ENCODE measurements at regions not wholly inside any gene's neighbourhood (a gene's known extent, or its start where the extent isn't known, plus 50 kb on each side); places are given as distances from the start of the nearest gene placed in this dataset.

DNA sequence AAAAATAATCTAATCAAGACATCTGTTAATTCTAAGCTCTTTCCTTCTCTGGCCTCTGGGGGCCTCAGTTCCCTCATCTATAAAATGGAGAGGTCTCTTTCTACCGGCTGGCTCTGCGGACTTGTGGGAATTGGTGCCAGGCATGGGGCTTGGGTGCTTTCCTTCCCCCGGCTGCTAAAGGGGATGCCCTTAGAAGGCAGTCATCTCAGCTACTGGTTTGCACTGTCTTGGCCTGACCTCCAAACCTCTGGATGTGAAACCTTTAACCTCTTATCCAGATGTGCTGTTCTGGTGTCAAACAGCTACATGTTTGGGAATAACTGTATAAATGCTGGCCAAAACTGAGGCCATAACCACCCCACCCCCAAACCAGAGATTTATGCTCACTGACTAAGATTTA lies 320.0 kb downstream of the RPS24 start:
- no peaks in the 10 kb centered on the region for H3K36me3 ChIP-seq (ENCODE audit: control insufficient read depth, insufficient read depth, low read length)
- H3K4me1 ChIP-seq (ENCODE audit: control insufficient read depth, extremely low read depth, insufficient read depth, low read length), result no peaks in the 10 kb centered on the region
- H3K79me2 ChIP-seq (ENCODE audit: control insufficient read depth, insufficient read depth, low read length), result no peaks in the 10 kb centered on the region
- H3K9me3 ChIP-seq (ENCODE audit: control insufficient read depth, insufficient read depth, low read depth, low read length), result no peaks in the 10 kb centered on the region
- no peak overlapping the region for H3K9ac ChIP-seq (ENCODE audit: insufficient read depth, low read length)
- no peak for DNase-seq (ENCODE audit: low read depth in 2 of 2)
- H2AFZ ChIP-seq (ENCODE audit: low read length), result no peak overlapping the region
- H3K4me2 ChIP-seq (ENCODE audit: extremely low read depth, insufficient read depth, low read length), result no peak overlapping the region
- H4K20me1 ChIP-seq (ENCODE audit: control insufficient read depth, extremely low read depth, insufficient read depth, low read length), result no peaks in the 10 kb centered on the region
- peaks cover 6% of the 10 kb centered on the region for H3K27me3 ChIP-seq (ENCODE audit: control insufficient read depth, insufficient read depth, low read length)
- TF ChIP-seq EZH2 (IDR thresholded peaks at IDR 0.05; ENCODE audit: low read length, missing control alignments), result no peak
- TF ChIP-seq, protein P1, sequence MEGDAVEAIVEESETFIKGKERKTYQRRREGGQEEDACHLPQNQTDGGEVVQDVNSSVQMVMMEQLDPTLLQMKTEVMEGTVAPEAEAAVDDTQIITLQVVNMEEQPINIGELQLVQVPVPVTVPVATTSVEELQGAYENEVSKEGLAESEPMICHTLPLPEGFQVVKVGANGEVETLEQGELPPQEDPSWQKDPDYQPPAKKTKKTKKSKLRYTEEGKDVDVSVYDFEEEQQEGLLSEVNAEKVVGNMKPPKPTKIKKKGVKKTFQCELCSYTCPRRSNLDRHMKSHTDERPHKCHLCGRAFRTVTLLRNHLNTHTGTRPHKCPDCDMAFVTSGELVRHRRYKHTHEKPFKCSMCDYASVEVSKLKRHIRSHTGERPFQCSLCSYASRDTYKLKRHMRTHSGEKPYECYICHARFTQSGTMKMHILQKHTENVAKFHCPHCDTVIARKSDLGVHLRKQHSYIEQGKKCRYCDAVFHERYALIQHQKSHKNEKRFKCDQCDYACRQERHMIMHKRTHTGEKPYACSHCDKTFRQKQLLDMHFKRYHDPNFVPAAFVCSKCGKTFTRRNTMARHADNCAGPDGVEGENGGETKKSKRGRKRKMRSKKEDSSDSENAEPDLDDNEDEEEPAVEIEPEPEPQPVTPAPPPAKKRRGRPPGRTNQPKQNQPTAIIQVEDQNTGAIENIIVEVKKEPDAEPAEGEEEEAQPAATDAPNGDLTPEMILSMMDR (conservative IDR thresholded peaks at IDR 0.05 in 1 of 2, IDR thresholded peaks at IDR 0.05 in 1 of 2; ENCODE audit: low read depth in 1 of 2, low read length in 2 of 2), result no peak
- no peak overlapping the region for H3K27ac ChIP-seq (ENCODE audit: insufficient read depth, low read length)
- no peak overlapping the region for H3K4me3 ChIP-seq (replicated peaks in 1 of 4; ENCODE audit: control extremely low read depth in 1 of 4, insufficient read depth in 1 of 4, low read depth in 3 of 4, low read length in 4 of 4)

- Histone ChIP-seq H4K20me1 (ENCODE audit: control insufficient read depth, extremely low read depth, insufficient read depth, low read length) (no peaks in the 10 kb centered on the region), H3K4me3 (replicated peaks in 1 of 4; ENCODE audit: control extremely low read depth in 1 of 4, insufficient read depth in 1 of 4, low read depth in 3 of 4, low read length in 4 of 4) (no peak overlapping the region), H2AFZ (ENCODE audit: low read length) (no peak overlapping the region), H3K4me2 (ENCODE audit: extremely low read depth, insufficient read depth, low read length) (no peak overlapping the region), H3K9ac (ENCODE audit: insufficient read depth, low read length) (no peak overlapping the region), H3K36me3 (ENCODE audit: control insufficient read depth, insufficient read depth, low read length) (no peaks in the 10 kb centered on the region), H3K27me3 (ENCODE audit: control insufficient read depth, insufficient read depth, low read length) (peaks cover 7% of the 10 kb centered on the region), H3K9me3 (ENCODE audit: control insufficient read depth, insufficient read depth, low read depth, low read length) (no peaks in the 10 kb centered on the region), H3K27ac (ENCODE audit: insufficient read depth, low read length) (no peak overlapping the region), H3K79me2 (ENCODE audit: control insufficient read depth, insufficient read depth, low read length) (no peaks in the 10 kb centered on the region), H3K4me1 (ENCODE audit: control insufficient read depth, extremely low read depth, insufficient read depth, low read length) (no peaks in the 10 kb centered on the region)
- TF ChIP-seq, protein P1 (conservative IDR thresholded peaks at IDR 0.05 in 1 of 2, IDR thresholded peaks at IDR 0.05 in 1 of 2; ENCODE audit: low read depth in 1 of 2, low read length in 2 of 2), result no peak
- no peak for TF ChIP-seq EZH2 (IDR thresholded peaks at IDR 0.05; ENCODE audit: low read length, missing control alignments)
- no peak for DNase-seq (ENCODE audit: low read depth in 2 of 2)
These were observed 320.4 kb downstream of the RPS24 start for GRCh38 chr10:78354101-78354500.

- H3K27ac ChIP-seq (ENCODE audit: insufficient read depth, low read length), result no peak overlapping the region
- no peaks in the 10 kb centered on the region for H3K4me1 ChIP-seq (ENCODE audit: control insufficient read depth, extremely low read depth, insufficient read depth, low read length)
- H3K4me3 ChIP-seq (replicated peaks in 1 of 4; ENCODE audit: control extremely low read depth in 1 of 4, insufficient read depth in 1 of 4, low read depth in 3 of 4, low read length in 4 of 4), result no peak overlapping the region
- H3K4me2 ChIP-seq (ENCODE audit: extremely low read depth, insufficient read depth, low read length), result no peak overlapping the region
- no peak for TF ChIP-seq EZH2 (IDR thresholded peaks at IDR 0.05; ENCODE audit: low read length, missing control alignments)
- TF ChIP-seq, protein P1 (conservative IDR thresholded peaks at IDR 0.05 in 1 of 2, IDR thresholded peaks at IDR 0.05 in 1 of 2; ENCODE audit: low read depth in 1 of 2, low read length in 2 of 2), result no peak
- no peaks in the 10 kb centered on the region for H4K20me1 ChIP-seq (ENCODE audit: control insufficient read depth, extremely low read depth, insufficient read depth, low read length)
- no peak for DNase-seq (ENCODE audit: low read depth in 2 of 2)
- H3K9me3 ChIP-seq (ENCODE audit: control insufficient read depth, insufficient read depth, low read depth, low read length), result no peaks in the 10 kb centered on the region
- peaks cover 7% of the 10 kb centered on the region for H3K27me3 ChIP-seq (ENCODE audit: control insufficient read depth, insufficient read depth, low read length)
- H2AFZ ChIP-seq (ENCODE audit: low read length), result no peak overlapping the region
- no peaks in the 10 kb centered on the region for H3K79me2 ChIP-seq (ENCODE audit: control insufficient read depth, insufficient read depth, low read length)
- H3K36me3 ChIP-seq (ENCODE audit: control insufficient read depth, insufficient read depth, low read length), result no peaks in the 10 kb centered on the region
- no peak overlapping the region for H3K9ac ChIP-seq (ENCODE audit: insufficient read depth, low read length)
These were observed 322.7 kb downstream of the RPS24 start for GRCh38 chr10:78356291-78356900.
